HS-27A (cell line): ENCODE measurements at regions not wholly inside any gene's neighbourhood (a gene's known extent, or its start where the extent isn't known, plus 50 kb on each side); places are given as distances from the start of the nearest gene placed in this dataset.
"Not testable (repeated sequence)": the region's sequence is repeated elsewhere in the genome, so short reads cannot be mapped to it uniquely, and the experiment has no call there.

Experiments
- DNase-seq: peaks from one replicate; pipeline ENCODE4 v3.0.0-alpha.2; 2012; ENCODE audit warnings: low read depth, missing footprints

DNA sequence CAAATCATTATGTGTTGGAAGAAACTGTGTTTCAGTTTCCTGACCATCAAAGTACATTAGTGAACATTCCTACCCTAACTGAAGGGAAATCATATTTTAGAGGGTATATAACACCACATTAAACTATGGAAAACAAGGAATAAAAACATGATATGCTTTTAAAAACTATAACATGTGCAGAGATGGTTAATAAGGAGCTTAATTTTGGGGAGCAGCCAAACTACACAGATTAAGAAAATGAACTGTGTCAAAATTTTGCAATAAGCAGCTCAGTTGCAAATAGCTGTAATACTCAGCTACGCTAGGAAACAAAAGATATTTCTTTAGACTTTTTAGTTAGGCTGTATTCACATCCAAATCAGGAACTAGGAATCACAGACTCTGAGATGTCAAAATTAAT lies 1115.7 kb upstream of the CELF2 start:
- no peak for DNase-seq

DNA sequence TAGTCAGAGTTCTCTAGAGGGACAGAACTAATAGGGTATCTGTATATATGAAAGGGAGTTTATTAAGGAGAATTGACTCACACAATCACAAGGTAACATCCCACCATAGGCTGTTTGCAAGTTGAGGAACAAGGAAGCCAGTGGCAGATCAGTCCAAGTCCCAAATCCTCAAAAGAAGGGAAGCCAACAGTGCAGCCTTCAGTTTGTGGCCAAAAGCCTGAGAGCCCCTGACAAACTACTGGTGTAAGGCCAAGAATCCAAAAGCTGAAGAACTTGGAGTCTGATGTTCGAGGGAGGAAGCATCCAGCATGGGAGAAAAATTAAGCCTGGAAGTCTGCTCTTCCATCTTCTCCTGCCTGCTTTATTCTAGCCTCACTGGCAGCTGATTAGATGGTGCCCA lies 1107.2 kb upstream of the CELF2 start:
- no peak for DNase-seq

DNA sequence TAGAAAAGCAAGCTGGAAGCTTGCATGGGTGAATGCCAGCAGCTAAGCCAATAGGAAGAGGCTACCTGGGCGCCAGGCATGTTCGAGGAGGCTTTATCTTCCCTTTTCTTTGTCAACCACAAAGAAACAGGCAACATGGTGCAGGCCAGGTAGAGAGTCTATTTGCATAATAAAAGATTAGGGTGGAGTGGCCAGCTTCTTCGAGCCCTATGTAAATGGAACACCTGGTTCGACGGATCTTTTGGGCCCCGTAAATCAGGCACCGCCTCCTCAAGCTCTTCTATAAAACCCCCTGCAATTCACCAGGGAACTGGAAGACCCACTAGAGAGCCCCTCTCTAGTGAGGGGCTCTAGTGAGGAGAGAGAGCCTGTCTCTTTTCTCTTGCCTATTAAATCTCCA lies 1106.2 kb upstream of the CELF2 start:
- DNase-seq, result no peak

DNA sequence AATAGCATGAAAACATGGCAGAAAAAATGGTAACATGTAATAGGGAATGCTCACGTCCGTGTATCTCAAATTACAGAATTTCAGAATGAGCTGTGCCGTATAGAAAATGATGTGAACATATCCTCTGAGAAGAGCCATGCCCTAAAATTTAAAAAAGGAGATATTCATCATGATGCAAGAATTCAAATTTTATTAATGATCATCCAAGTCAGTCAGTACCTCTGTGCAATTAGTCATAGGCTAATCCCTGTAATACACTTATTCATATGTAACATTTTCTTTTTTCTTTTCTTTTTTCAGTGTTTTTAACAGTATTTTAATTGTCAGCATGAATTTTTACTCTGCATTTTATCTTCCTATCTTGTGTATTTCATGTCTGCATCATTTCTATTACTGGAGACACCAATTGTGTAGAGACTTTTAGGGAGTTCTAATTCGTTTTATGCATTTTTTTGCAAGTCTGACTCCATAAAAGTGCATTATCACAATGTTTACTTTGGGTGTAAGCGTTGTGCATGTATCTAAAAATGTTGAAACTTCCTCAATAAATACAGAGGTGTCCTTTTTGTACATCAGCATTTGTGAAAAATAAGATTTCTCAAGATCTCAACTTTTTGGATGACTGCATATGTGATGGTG lies 1103.7 kb upstream of the CELF2 start:
- DNase-seq, result no peak

DNA sequence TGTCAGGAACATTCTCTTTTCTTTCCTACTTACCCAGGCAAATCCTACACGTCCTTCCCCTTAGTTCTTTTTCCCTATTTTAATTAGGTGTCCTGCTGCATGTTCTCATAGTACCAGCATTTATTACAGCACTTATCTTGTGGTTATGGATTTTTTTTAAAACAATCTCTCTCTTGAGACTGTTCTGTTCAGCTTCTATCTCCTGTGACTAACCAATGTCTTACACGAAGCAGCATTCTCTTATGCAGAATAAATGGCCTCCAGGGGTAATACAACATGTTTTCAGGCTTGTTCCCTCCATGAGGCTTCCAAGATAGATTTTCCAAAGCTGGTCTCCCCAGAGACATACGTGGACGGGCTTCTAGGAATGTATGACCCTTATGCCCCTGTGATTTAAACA lies 1096.1 kb upstream of the CELF2 start:
- no peak for DNase-seq

DNA sequence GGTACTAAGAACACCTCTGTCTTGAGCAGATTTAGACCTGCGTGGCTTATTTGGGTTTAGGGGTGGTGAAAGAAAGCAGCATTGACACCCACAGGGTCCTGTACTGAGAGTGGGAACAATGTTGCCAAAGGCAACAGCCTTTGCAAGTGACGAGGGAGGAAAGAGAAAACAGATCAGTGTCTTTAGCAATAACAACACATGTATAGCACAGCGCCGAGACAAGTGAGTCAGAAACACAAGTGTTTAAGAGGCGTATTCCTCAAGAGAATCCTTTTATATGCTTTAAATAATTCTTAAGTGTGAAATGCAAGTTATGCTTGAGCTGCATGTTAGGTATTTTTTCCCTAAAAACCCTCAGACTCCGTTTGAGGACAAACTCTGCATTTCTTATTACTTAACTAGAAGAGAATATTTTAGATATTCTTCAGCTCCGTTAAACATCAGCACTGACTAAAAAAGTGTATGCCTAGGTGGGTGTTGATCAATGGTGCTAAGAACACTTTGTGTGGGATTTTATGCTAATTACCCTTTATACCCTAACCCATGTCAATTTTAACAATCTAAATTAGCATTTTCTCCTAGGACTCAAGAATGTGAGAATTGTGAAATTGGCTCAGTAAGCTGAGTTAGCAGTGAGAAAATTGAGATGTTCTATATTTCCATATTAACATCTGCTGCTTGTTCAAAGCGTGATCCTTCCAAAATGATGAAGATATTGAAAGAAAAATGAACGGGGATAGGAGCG lies 1095.4 kb upstream of the CELF2 start:
- no peak for DNase-seq

DNA sequence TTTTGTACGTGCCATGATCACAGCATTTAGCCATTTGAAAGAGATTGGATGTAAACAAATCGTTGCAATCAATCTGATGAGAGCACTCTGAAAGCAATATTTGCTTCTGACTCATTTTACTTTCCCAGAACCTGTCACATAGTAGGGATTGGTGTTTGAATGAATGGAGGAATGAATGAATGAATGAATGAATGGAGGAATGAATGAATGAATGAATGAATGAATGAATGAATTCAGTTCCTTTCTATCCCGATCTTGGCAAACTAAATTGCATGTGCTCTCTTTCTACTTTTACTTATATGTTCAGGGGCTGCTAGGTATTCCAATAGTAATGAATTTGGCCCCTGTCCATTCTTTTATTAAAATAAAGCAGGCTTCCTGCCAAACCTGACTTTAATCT lies 1091.7 kb upstream of the CELF2 start:
- no peak for DNase-seq

DNA sequence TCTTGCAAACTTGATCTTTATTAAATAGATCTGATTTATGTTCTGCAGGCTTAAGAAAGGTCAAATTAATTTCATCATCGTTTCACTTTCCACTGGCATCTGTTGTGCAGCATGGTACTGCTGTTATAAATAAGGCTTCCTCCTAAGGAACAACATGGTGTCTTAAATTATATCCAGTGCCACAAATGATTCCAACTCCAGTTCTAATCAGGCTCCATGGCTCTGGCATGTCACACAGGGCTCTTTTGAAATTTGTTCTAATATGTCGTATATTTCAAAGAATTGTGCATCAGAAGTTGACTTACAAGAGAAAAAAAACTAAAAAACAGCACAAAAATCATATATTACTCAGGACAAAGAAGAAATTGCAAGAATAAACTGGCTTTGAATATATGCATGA lies 1090.8 kb upstream of the CELF2 start:
- DNase-seq, result no peak

DNA sequence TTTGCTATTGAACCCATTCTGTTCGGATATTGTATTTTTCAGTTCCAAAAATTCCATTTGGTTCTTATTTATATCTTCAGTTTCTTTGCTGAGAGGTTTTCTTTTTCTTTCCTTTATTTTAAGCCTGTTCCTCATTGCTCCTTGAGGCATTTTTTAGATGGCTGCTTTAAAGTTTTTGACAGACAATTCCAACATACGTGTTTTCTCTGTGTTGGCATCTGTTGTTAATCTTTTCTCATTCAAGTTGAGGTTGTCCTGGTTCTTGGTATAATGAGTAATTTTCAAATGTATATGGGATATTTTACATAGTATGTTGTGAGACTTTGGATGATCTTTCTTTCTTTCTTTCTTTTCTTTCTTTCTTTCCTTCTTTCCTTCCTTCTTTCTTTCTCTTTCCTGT lies 1078.0 kb upstream of the CELF2 start:
- DNase-seq, result no peak

DNA sequence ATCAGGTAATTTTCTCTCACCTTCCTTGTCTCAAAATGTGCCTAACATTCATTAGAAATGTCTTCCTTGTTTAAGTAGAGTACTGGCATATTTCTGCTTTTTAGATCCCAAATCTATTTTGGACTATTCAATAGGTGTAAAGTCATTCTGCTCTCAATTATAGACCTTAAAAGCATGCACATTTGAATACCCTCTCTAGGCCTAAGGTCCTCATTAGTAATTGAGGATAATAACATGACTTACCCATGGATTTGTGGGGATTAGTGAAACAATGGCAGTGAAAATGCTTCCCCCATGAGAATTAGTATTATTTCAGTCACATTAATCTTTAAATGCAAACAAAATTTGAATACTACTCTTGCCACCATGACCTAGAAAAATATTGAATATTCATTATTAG lies 1073.0 kb upstream of the CELF2 start:
- DNase-seq, result no peak

DNA sequence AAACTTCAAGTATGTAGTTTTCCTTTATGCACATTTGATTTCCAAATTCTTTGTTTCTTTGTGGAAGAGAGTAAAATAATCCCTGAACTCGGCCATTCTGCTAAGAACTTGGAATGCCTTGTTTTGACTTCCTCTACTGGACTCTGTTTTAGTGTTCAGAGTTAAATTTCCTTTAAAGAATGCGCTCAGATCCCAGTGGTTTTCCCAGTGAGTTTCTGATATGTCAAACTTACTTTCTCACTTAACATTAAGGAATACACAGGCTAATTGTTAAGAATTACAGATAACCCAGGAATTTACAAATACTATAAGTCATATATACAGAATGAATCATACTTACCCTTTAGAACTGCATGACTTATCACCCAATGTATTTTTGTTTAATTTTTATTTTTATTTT lies 1067.6 kb upstream of the CELF2 start:
- DNase-seq, result no peak

DNA sequence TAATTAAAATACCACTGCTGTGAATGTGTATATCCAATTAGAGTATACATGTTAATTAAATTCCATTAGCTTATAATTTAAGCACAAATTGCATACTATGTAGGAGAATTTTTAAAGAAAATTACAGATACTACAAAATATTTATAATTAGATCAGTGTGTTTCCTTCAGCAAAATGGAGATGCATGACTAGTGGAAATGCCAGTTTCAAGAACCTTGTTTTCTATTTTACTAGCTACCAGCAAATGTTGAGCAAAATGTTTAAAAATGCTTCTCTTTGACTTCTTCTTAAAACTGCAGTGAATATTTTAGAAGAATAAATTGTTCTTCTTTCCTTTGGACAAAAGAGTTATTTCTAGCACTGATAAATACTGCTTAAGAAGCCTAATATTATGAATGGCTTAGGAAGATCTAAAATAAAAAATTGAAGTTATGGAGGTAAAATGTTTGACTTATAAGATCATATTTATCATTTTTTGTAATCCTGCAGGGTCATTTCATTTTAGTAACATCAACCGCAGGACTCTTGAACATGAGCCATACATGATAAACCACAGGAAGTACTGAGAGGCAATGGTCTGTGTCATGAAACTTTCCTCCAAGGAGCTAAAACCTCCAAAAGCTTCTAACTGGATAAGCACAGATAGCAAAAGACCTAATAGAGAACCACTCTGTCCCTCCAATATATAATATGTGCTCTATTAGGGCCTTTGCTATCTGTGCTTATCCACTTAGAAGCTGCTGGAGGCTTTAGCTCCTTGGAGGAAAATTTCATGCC lies 1066.0 kb upstream of the CELF2 start:
- no peak for DNase-seq

DNA sequence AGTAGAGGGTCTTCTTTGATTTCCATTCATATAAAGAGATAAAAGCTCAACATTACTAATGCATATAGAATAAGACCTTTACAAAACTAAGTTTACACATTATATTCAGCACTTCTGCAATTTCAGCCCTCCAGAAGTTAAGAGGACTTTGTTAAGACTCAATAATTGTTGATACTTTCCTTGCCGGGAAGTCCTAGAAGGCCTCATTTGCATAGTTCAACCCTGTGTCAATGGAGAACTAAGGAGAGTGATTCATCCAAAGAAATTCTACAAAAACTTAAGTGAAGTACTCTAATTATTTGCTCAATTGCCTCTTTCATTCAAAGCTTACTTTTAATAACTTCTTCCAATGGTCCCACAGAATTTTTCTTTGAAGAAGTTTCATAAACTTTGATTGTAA lies 1060.3 kb upstream of the CELF2 start:
- no peak for DNase-seq

DNA sequence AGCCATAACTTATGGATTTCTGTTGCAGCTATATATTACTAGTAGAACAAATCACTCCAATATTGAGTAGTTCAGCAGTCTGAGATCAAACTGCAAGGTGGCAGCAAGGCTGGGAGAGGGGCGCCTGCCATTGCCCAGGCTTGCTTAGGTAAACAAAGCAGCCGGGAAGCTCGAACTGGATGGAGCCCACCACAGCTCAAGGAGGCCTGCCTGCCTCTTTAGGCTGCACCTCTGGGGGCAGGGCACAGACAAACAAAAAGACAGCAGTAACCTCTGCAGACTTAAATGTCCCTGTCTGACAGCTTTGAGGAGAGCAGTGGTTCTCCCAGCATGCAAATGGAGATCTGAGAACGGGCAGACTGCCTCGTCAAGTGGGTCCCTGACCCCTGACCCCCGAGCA lies 1059.8 kb upstream of the CELF2 start:
- DNase-seq, result not testable (repeated sequence)

DNA sequence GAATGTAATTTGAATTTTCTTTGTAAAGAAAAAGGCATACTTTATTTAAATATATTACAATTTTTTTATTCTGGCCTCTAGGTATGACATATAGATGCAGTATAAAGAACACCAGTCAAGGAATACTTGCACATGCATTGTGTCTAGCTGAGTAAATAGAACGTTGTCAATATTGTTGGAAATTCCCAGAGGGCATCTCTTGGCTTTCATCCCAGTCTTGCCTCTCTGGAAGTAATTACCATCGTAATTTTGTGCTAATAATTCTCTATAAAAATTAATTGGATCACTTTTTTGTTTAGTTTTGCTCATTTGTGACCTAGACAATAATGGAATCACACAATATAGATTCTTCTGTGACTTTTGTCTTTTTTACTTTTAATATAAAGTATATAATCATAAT lies 1052.3 kb upstream of the CELF2 start:
- DNase-seq, result no peak

DNA sequence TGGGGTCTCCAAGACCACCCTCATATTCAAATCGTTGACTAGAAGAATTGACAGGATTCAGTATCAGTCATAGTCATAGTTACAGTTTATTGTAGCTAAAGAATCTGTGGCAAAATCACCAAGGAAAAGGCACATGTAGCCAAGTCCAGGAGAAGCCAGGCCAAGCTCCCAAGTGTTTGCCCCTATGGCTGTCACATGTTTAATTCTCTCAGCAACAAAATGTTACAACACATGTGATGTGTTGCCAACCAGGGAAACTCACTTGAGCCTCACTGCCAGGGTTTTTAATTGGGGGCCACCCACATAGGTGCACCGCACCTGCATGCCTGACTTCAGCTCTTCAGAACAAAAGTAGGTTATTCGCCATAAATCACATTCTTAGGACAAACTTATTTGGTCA lies 1030.9 kb upstream of the CELF2 start:
- DNase-seq, result no peak

DNA sequence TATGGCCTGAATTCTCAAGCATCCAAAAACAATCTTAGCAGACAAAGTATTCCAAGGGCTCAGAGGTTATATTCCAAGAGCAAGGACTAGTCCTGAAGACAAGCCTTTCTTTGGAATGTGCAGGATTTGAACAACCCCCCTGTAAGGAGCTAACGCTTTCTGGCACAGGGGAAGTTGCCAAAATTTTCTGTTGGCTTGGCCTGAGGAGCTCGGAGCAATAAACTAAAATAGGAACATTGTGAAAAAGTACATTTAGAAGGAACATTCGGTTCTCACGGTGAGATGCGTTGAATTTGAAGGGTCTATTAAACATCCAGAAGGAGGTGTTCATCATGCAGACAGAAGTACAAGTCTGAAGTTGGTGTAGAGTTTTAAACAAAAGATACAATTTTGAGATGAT lies 1030.5 kb upstream of the CELF2 start:
- DNase-seq, result no peak

DNA sequence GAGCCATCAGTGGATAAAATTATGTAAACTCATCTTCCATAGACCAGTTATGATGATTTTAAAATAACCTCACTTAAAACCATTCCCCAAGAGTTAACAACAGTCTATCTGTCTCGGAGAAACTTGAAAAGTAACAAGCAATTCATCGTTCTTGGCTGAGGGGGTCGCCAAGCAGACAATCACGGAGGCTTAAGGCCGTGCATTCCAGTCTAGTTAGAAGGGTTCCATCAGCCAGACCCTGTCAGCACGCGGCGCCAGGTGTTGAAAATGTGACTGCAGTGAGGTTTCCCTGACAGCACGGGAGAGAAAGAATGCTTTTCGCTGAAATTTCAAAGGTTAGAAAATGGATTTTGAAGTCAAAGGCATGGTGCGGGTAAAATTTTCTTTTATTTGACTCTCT lies 1025.0 kb upstream of the CELF2 start:
- no peak for DNase-seq

DNA sequence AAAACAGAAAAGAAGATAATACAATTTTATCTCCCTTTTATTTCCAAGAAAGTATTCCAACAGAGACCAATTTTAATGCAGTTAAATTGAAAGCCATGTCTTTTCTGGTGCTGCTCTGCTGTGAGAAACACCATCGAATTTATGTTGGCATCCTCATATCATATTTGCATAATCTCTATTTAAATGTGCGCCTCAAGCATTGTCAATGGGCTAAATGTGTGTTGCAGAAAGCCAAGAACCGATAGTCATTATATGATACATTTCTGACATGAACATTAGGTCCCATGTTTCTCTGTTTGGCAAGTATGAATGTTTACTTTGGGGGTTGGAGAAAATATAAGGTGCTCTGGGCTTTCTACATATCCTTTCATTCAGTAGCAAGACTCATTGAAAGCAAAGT lies 1023.5 kb upstream of the CELF2 start:
- DNase-seq, result no peak

DNA sequence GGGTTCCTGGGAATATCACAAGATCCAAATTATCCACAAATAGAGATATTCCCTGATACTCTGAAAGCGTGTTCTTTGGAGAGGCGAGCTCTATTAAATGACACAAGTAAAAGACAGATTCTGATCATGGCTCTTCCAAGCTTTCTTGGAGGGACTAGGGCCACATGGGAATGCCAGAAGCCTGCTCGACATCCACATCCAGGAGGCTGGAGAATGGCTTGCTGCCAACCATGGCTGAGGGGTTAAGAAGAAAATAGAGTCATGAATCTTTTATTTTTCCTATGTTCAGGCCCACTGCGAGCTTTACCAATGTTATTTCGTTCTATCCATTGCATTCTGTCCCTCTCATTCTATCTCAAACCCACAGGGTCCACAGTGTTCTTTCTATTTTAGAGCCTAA lies 1018.0 kb upstream of the CELF2 start:
- no peak for DNase-seq

DNA sequence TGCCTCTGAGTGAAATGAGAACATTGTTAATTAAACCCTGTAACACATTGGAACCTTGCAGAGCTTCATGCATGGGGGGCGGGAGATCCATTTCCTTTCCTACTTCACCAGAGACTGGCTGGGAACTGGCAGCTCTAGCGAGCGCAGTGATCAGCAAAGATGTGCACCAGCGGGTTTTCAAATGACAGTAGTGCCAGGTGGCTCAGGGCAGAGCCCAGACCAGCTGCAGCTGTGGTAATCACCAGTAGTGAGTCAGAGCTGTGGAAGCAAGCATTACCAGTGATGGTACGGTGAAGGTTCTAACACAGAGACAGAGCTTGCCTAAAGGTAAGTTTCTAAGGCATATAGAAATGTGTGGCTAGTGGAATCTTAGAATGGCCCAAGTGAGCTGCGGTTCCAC lies 1009.7 kb upstream of the CELF2 start:
- DNase-seq, result no peak

DNA sequence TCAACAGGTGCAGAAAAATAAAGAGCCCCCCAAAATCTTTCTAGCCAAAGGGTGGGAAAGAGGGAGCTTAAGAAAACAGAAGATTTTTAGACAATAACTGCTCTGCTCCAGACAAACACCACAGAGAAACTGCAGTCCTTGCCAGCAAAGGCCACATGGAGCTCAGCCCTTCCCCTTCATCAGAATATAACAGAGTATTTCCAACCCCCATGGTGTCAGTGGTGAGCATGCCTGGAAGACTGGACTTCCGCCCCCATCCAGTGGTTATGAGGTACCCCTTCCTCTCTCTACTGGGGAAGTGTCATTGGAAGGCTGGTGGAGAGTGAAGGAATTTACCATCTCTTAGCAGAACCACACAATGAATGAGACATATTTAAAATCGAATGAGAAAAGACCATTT lies 1007.3 kb upstream of the CELF2 start:
- DNase-seq, result no peak

DNA sequence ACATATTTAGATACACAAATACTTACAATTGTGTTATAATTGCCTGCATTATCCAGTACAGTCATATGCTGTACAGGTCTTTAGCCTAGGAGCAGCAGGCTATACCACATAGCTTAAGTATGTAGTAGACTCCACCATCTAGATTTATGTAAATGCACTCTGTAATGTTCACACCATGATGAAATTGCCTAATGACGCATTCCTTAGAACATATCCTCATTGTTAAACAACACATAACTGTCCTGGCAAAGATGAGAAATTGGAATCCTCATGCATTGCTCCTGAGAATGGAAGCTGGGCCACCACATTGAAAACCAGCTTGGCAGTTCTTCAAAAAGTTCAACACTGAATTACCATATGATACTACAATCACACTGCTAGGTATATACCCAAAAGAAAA lies 1002.8 kb upstream of the CELF2 start:
- no peak for DNase-seq
